ENCODE measurements at regions not wholly inside any gene's neighbourhood (a gene's known extent, or its start where the extent isn't known, plus 50 kb on each side); places are given as distances from the start of the nearest gene placed in this dataset.

- TF ChIP-seq POLR2AphosphoS5 (IDR thresholded peaks at IDR 0.05; ENCODE audit: borderline replicate concordance, low read depth, low read length) (no peak), FOXP2 (optimal IDR thresholded peaks at IDR 0.05; ENCODE audit: control extremely low read depth, extremely low read length, insufficient read depth) (no peak), EZH2 (IDR thresholded peaks at IDR 0.05) (no peak)
Measured at GRCh38 chr14:84792722-84793410, 737.1 kb upstream of the FLRT2 start.
